ENCODE measurements at regions not wholly inside any gene's neighbourhood (a gene's known extent, or its start where the extent isn't known, plus 50 kb on each side); places are given as distances from the start of the nearest gene placed in this dataset.
"Not testable (repeated sequence)": the region's sequence is repeated elsewhere in the genome, so short reads cannot be mapped to it uniquely, and the experiment has no call there.

- no peak for DNase-seq (ENCODE audit: low read depth)
- TF ChIP-seq, protein P1, sequence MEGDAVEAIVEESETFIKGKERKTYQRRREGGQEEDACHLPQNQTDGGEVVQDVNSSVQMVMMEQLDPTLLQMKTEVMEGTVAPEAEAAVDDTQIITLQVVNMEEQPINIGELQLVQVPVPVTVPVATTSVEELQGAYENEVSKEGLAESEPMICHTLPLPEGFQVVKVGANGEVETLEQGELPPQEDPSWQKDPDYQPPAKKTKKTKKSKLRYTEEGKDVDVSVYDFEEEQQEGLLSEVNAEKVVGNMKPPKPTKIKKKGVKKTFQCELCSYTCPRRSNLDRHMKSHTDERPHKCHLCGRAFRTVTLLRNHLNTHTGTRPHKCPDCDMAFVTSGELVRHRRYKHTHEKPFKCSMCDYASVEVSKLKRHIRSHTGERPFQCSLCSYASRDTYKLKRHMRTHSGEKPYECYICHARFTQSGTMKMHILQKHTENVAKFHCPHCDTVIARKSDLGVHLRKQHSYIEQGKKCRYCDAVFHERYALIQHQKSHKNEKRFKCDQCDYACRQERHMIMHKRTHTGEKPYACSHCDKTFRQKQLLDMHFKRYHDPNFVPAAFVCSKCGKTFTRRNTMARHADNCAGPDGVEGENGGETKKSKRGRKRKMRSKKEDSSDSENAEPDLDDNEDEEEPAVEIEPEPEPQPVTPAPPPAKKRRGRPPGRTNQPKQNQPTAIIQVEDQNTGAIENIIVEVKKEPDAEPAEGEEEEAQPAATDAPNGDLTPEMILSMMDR (IDR thresholded peaks at IDR 0.05; ENCODE audit: low read length, missing control alignments): no peak
- no peak overlapping the region for H3K4me3 ChIP-seq (replicated peaks; ENCODE audit: low read depth, low read length)
Observed at GRCh38 chr7:49706106-49706505, 67.3 kb upstream of the VWC2 start.

GRCh38 chr7:49707891-49708290 is 65.5 kb upstream of the VWC2 start:
- no peak overlapping the region for H3K4me3 ChIP-seq (replicated peaks; ENCODE audit: low read depth, low read length)
- TF ChIP-seq, protein P1 (IDR thresholded peaks at IDR 0.05; ENCODE audit: low read length, missing control alignments): no peak
- DNase-seq (ENCODE audit: low read depth): no peak

- TF ChIP-seq, protein P1 (IDR thresholded peaks at IDR 0.05; ENCODE audit: low read length, missing control alignments): no peak
- no peak for DNase-seq (ENCODE audit: low read depth)
- no peak overlapping the region for H3K4me3 ChIP-seq (replicated peaks; ENCODE audit: low read depth, low read length)
Observed at GRCh38 chr7:49708590-49708989, 64.8 kb upstream of the VWC2 start.

- not testable (repeated sequence) for DNase-seq (ENCODE audit: low read depth); H3K4me3 ChIP-seq (replicated peaks; ENCODE audit: low read depth, low read length)
Observed at GRCh38 chr7:49711072-49711723, 62.2 kb upstream of the VWC2 start.

DNA sequence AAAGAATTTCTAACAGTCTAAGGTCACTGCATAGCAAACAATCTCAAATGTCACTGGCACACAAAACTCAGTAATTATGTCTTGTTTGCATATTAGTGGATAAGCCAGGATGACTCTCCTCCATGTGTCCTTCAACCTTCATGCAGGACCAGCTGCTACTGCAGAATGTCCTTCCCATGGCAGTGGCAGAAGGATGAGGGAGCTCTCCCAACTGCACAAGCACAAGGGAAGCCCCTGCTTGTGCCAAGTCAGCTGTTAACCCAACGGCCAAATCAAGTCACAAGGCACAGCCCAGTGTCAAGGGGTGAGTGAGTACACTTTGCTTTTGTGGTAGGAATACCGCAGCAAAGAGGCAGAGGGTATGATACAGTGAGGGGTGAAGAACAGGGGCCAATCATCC is 59.3 kb upstream of the VWC2 start:
- TF ChIP-seq, protein P1 (IDR thresholded peaks at IDR 0.05; ENCODE audit: low read length, missing control alignments): no peak
- H3K4me3 ChIP-seq (replicated peaks; ENCODE audit: low read depth, low read length): no peak overlapping the region
- DNase-seq (ENCODE audit: low read depth): no peak

DNA sequence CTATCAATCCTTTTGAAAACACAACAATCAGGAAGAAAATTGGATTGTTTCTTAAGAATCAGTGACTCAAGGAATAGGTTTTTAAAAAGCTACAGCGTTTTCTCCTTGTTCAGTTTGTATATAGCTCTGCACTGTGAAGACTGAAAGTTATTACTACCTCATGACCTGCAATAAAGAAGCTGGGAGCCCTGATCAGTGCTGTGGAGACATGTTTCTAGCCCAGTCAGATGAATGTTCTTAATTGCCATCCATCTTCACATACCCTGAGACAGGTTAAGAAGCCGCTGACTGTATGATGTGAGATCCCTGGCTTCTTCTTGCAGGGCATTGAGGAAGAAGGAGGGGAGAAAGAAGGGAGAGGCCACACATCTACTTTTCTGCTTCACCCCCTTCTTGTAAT is 58.0 kb upstream of the VWC2 start:
- no peak for DNase-seq (ENCODE audit: low read depth)
- TF ChIP-seq, protein P1 (IDR thresholded peaks at IDR 0.05; ENCODE audit: low read length, missing control alignments): no peak
- H3K4me3 ChIP-seq (replicated peaks; ENCODE audit: low read depth, low read length): no peak overlapping the region

DNA sequence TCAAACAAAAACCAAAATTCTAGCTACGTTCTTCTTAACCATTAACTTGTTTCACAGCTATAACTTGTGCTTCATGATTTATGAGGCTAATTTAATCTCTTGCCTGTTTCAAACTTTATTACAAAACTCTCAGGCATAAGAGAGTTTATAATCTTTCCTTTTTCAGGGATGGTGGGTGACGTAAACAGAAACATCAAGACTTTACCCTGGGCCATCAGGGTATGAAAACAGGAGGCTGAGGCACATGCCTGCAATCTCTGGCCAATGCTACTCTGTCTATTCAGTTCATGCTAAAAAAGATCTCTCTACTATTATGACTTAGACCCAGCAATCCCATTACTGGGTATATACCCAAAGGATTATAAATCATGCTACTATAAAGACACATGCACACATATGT is 55.9 kb upstream of the VWC2 start:
- no peak for DNase-seq (ENCODE audit: low read depth)
- TF ChIP-seq, protein P1 (IDR thresholded peaks at IDR 0.05; ENCODE audit: low read length, missing control alignments): no peak
- H3K4me3 ChIP-seq (replicated peaks; ENCODE audit: low read depth, low read length): no peak overlapping the region
